ENCODE measurements at regions not wholly inside any gene's neighbourhood (a gene's known extent, or its start where the extent isn't known, plus 50 kb on each side); places are given as distances from the start of the nearest gene placed in this dataset.

GRCh38 chr14:71284048-71284447 is 376.8 kb downstream of the PCNX1 start:
- ATAC-seq (ENCODE audit: low FRiP score in 2 of 2): no peak
- no peak for TF ChIP-seq POLR2A (IDR thresholded peaks at IDR 0.05)
- no peak for TF ChIP-seq POLR2AphosphoS5 (IDR thresholded peaks at IDR 0.05)
- no peak for TF ChIP-seq CTCF (IDR thresholded peaks at IDR 0.05)
- no peak for TF ChIP-seq EP300 (IDR thresholded peaks at IDR 0.05)
- Histone ChIP-seq H3K36me3 (no peaks in the 10 kb centered on the region), H3K4me3 (no peak overlapping the region), H3K4me1 (no peaks in the 10 kb centered on the region), H3K9me3 (peaks cover 0 to 3% (median 0%) of the 10 kb centered on the region in 4 donors), H3K27ac (no peak overlapping the region), H3K27me3 (no peaks in the 10 kb centered on the region)
- 68 to 79% methylated on average over 2 of the region's 2 CpGs for WGBS, 2 donors
- no peak for DNase-seq

- 94 to 100% methylated on average over 1 of the region's 1 CpG for WGBS, 2 donors
- no peaks in the 10 kb centered on the region for H3K27me3 ChIP-seq
- H3K36me3 ChIP-seq: no peaks in the 10 kb centered on the region
- H3K4me1 ChIP-seq: no peaks in the 10 kb centered on the region
- no peak for TF ChIP-seq POLR2AphosphoS5 (IDR thresholded peaks at IDR 0.05)
- no peak for TF ChIP-seq POLR2A (IDR thresholded peaks at IDR 0.05)
- TF ChIP-seq EP300 (IDR thresholded peaks at IDR 0.05): no peak
- no peak for TF ChIP-seq CTCF (IDR thresholded peaks at IDR 0.05)
- H3K27ac ChIP-seq: no peak overlapping the region
- ATAC-seq (ENCODE audit: low FRiP score in 2 of 2): no peak
- DNase-seq: no peak
- H3K4me3 ChIP-seq: no peak overlapping the region
- H3K9me3 ChIP-seq: peaks cover 0 to 3% (median 0%) of the 10 kb centered on the region in 4 donors
These were observed 378.9 kb downstream of the PCNX1 start for GRCh38 chr14:71286126-71286525.

GRCh38 chr14:71287567-71287966 is 380.3 kb downstream of the PCNX1 start:
- Histone ChIP-seq H3K4me1 (no peaks in the 10 kb centered on the region), H3K4me3 (no peak overlapping the region), H3K27me3 (no peaks in the 10 kb centered on the region), H3K27ac (no peak overlapping the region), H3K9me3 (peaks cover 0 to 3% (median 0%) of the 10 kb centered on the region in 4 donors), H3K36me3 (no peaks in the 10 kb centered on the region)
- ATAC-seq (ENCODE audit: low FRiP score in 2 of 2): no peak
- no peak for TF ChIP-seq POLR2AphosphoS5 (IDR thresholded peaks at IDR 0.05)
- no peak for TF ChIP-seq POLR2A (IDR thresholded peaks at IDR 0.05)
- no peak for TF ChIP-seq CTCF (IDR thresholded peaks at IDR 0.05)
- no peak for TF ChIP-seq EP300 (IDR thresholded peaks at IDR 0.05)
- no peak for DNase-seq
- 86 to 91% methylated on average over 2 of the region's 2 CpGs for WGBS, 2 donors

- no peak for DNase-seq
- H3K4me3 ChIP-seq: no peak overlapping the region
- 78 to 86% methylated on average over 4 of the region's 4 CpGs for WGBS, 2 donors
- no peaks in the 10 kb centered on the region for H3K36me3 ChIP-seq
- no peak overlapping the region for H3K27ac ChIP-seq
- H3K27me3 ChIP-seq: no peaks in the 10 kb centered on the region
- ATAC-seq (ENCODE audit: low FRiP score in 2 of 2): no peak
- H3K4me1 ChIP-seq: no peaks in the 10 kb centered on the region
- TF ChIP-seq POLR2AphosphoS5 (IDR thresholded peaks at IDR 0.05): no peak
- TF ChIP-seq CTCF (IDR thresholded peaks at IDR 0.05): no peak
- H3K9me3 ChIP-seq: peaks cover 0 to 3% (median 0%) of the 10 kb centered on the region in 4 donors
These were observed 382.3 kb downstream of the PCNX1 start for GRCh38 chr14:71289536-71289935.

GRCh38 chr14:71290301-71290700 is 383.0 kb downstream of the PCNX1 start:
- Histone ChIP-seq H3K27me3 (no peaks in the 10 kb centered on the region), H3K9me3 (no peaks in the 10 kb centered on the region), H3K27ac (no peak overlapping the region), H3K4me3 (no peak overlapping the region), H3K36me3 (no peaks in the 10 kb centered on the region), H3K4me1 (no peaks in the 10 kb centered on the region)
- no peak for DNase-seq
- TF ChIP-seq CTCF (IDR thresholded peaks at IDR 0.05): no peak
- no peak for TF ChIP-seq POLR2A (IDR thresholded peaks at IDR 0.05)
- no peak for TF ChIP-seq EP300 (IDR thresholded peaks at IDR 0.05)
- TF ChIP-seq POLR2AphosphoS5 (IDR thresholded peaks at IDR 0.05): no peak
- ATAC-seq (ENCODE audit: low FRiP score in 2 of 2): no peak
- WGBS, 2 donors: 79 to 88% methylated on average over 6 of the region's 6 CpGs
